Vagina (tissue), 2 donors: ENCODE measurements at regions not wholly inside any gene's neighbourhood (a gene's known extent, or its start where the extent isn't known, plus 50 kb on each side); places are given as distances from the start of the nearest gene placed in this dataset.

Experiments used
- POLR2A ChIP-seq, 2 donors: fragments of 450-650 bp; IDR thresholded peaks; one replicate each; pipeline ENCODE4 v1.6.1; 2017; ENCODE audit warnings: antibody characterized with exemption in 2 of 2, mild to moderate bottlenecking in 2 of 2, moderate library complexity in 2 of 2
- POLR2AphosphoS5 ChIP-seq, 2 donors: sonication (generic); formaldehyde crosslinking; IDR thresholded peaks; one replicate each; pipeline ENCODE4 v1.9.0; 2017; ENCODE audit warnings: antibody characterized with exemption in 2 of 2, mild to moderate bottlenecking in 2 of 2, low read depth in 1 of 2; ENCODE audit not compliant: insufficient read depth in 1 of 2
- TF ChIP-seq, protein P1 (sequence below), 3 experiments: fragments of 450-650 bp in 2 of 3; fragments of 200-600 bp in 1 of 3; sonication (generic) in 1 of 3; IDR thresholded peaks; one replicate each; pipeline ENCODE4 v1.5.1; 2017 to 2019; ENCODE audit warnings: antibody characterized with exemption in 3 of 3, mild to moderate bottlenecking in 2 of 3, moderate library complexity in 2 of 3

DNA sequence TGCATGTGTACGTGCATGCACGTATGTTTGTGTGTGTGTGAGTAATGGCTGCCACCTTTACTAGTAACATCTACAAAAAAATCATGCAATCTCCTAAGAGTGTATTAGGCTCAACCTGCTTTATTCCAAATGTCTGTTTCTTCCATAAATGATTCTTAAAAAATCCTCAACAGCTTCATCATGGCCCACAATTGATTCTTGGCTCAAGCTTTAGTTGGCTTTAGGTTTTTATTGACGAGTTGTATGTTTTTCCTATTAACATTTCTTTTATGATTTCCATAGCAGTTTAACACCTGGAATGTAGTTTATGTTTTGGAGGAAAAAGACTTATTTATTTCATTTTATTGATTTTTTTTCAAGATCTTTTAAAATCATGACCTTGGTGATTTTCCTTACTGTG lies 121.9 kb upstream of the RAB18 start:
- TF ChIP-seq, protein P1, sequence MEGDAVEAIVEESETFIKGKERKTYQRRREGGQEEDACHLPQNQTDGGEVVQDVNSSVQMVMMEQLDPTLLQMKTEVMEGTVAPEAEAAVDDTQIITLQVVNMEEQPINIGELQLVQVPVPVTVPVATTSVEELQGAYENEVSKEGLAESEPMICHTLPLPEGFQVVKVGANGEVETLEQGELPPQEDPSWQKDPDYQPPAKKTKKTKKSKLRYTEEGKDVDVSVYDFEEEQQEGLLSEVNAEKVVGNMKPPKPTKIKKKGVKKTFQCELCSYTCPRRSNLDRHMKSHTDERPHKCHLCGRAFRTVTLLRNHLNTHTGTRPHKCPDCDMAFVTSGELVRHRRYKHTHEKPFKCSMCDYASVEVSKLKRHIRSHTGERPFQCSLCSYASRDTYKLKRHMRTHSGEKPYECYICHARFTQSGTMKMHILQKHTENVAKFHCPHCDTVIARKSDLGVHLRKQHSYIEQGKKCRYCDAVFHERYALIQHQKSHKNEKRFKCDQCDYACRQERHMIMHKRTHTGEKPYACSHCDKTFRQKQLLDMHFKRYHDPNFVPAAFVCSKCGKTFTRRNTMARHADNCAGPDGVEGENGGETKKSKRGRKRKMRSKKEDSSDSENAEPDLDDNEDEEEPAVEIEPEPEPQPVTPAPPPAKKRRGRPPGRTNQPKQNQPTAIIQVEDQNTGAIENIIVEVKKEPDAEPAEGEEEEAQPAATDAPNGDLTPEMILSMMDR (IDR thresholded peaks at IDR 0.05), result no peak
- TF ChIP-seq POLR2AphosphoS5 (IDR thresholded peaks at IDR 0.05; ENCODE audit: insufficient read depth in 1 of 2, low read depth in 1 of 2) (no peak), POLR2A (IDR thresholded peaks at IDR 0.05) (no peak)
